WTC11 (cell line): ENCODE measurements at regions not wholly inside any gene's neighbourhood (a gene's known extent, or its start where the extent isn't known, plus 50 kb on each side); places are given as distances from the start of the nearest gene placed in this dataset.

ENCODE experiments used
- ATAC-seq: fragments of 200-7000 bp; cut with Tn5 transposase; 2 replicates; pipeline ENCODE4 v1.10.0; 2021; ENCODE audit warnings: mild to moderate bottlenecking, moderate library complexity
- CTCF ChIA-PET: fragments of 300-600 bp; sonication (Branson Sonifier 250); formaldehyde crosslinking; loops from one replicate; lab custom pipeline; 2021; ENCODE audit warnings: antibody characterized with exemption; lab: Charles Lee
- POLR2A ChIA-PET: fragments of 350-600 bp; sonication (Branson Sonifier 250); formaldehyde crosslinking; loops from one replicate; lab custom pipeline; 2021; ENCODE audit warnings: antibody characterized with exemption; lab: Charles Lee
- DNase-seq: peaks from one replicate; pipeline ENCODE4 v3.0.0; 2021; ENCODE audit warnings: low spot score
- H3K27ac Mint-ChIP-seq: 2 replicates; pipeline ENCODE4 v1.8.0; 2021; ENCODE audit warnings: mixed read lengths
- H3K27me3 Mint-ChIP-seq: 2 replicates; pipeline ENCODE4 v1.8.0; 2021; ENCODE audit warnings: low read depth, mild to moderate bottlenecking, moderate library complexity, mixed read lengths
- H3K36me3 Mint-ChIP-seq: 2 replicates; pipeline ENCODE4 v1.8.0; 2021; ENCODE audit warnings: mixed read lengths
- H3K4me1 Mint-ChIP-seq: 2 replicates; pipeline ENCODE4 v1.8.0; 2022; ENCODE audit warnings: mixed read lengths
- H3K4me3 Mint-ChIP-seq: 2 replicates; pipeline ENCODE4 v1.8.0; 2021; ENCODE audit warnings: mild to moderate bottlenecking, moderate library complexity, mixed read lengths
- H3K9me3 Mint-ChIP-seq: 2 replicates; pipeline ENCODE4 v1.8.0; 2021; ENCODE audit warnings: mixed read lengths
- CBFB ChIP-seq: sonication (generic); formaldehyde crosslinking; IDR thresholded peaks from 2 replicates; pipeline ENCODE4 v1.8.1; 2022; ENCODE audit warnings: mild to moderate bottlenecking, low read depth, missing genetic modification reagents
- CDX4 ChIP-seq: fragments of 250-450 bp; sonication (Bioruptor Pico); IDR thresholded peaks from 2 replicates; pipeline ENCODE4 v1.9.0; 2021; ENCODE audit warnings: moderate library complexity, mild to moderate bottlenecking, inconsistent platforms, borderline replicate concordance
- CREB1 ChIP-seq: sonication (generic); formaldehyde crosslinking; IDR thresholded peaks from 2 replicates; pipeline ENCODE4 v1.8.0; 2023; ENCODE audit warnings: mild to moderate bottlenecking, missing genetic modification reagents
- E2F4 ChIP-seq: sonication (generic); formaldehyde crosslinking; IDR thresholded peaks from 2 replicates; pipeline ENCODE4 v1.8.1; 2022; ENCODE audit warnings: low read depth, mild to moderate bottlenecking, moderate library complexity, missing genetic modification reagents, borderline replicate concordance
- ELF4 ChIP-seq: sonication (generic); formaldehyde crosslinking; IDR thresholded peaks from 2 replicates; pipeline ENCODE4 v1.8.1; 2022; ENCODE audit warnings: low read depth, mild to moderate bottlenecking, moderate library complexity, missing genetic modification reagents
- FOXP4 ChIP-seq: sonication (generic); formaldehyde crosslinking; IDR thresholded peaks from 2 replicates; pipeline ENCODE4 v1.8.0; 2022; ENCODE audit warnings: mild to moderate bottlenecking, missing genetic modification reagents
- GTF2I ChIP-seq: fragments of 250-450 bp; sonication (Bioruptor Pico); conservative IDR thresholded peaks from 2 replicates; pipeline ENCODE4 v1.4.0; 2021; ENCODE audit warnings: mild to moderate bottlenecking
- HMGA2 ChIP-seq: fragments of 250-450 bp; sonication (Bioruptor Pico); IDR thresholded peaks from 2 replicates; pipeline ENCODE4 v1.4.0; 2021; ENCODE audit warnings: mild to moderate bottlenecking, moderate library complexity
- KAT7 ChIP-seq: sonication (generic); formaldehyde crosslinking; IDR thresholded peaks from 2 replicates; pipeline ENCODE4 v1.8.1; 2023; ENCODE audit warnings: missing genetic modification reagents, mild to moderate bottlenecking, borderline replicate concordance
- NFATC4 ChIP-seq: fragments of 250-450 bp; sonication (Bioruptor Pico); IDR thresholded peaks from 2 replicates; pipeline ENCODE4 v1.9.0; 2021; ENCODE audit warnings: mild to moderate bottlenecking
- NFYB ChIP-seq: sonication (generic); formaldehyde crosslinking; conservative IDR thresholded peaks from 2 replicates; pipeline ENCODE4 v1.8.0; 2022; ENCODE audit warnings: low read depth, missing genetic modification reagents
- NR1H2 ChIP-seq: sonication (generic); formaldehyde crosslinking; IDR thresholded peaks from 2 replicates; pipeline ENCODE4 v1.9.0; 2021; ENCODE audit warnings: mild to moderate bottlenecking, moderate library complexity, missing genetic modification reagents
- PREB ChIP-seq: sonication (generic); formaldehyde crosslinking; IDR thresholded peaks from 2 replicates; pipeline ENCODE4 v1.8.1; 2022; ENCODE audit warnings: mild to moderate bottlenecking, missing genetic modification reagents, moderate library complexity, borderline replicate concordance
- RORB ChIP-seq: fragments of 250-450 bp; sonication (Bioruptor Pico); IDR thresholded peaks from 2 replicates; pipeline ENCODE4 v1.9.0; 2021; ENCODE audit warnings: mild to moderate bottlenecking
- SOX15 ChIP-seq: fragments of 250-450 bp; sonication (Bioruptor Pico); IDR thresholded peaks from 2 replicates; pipeline ENCODE4 v1.9.0; 2021; ENCODE audit warnings: mild to moderate bottlenecking
- ZBTB43 ChIP-seq: sonication (generic); formaldehyde crosslinking; IDR thresholded peaks from 2 replicates; pipeline ENCODE4 v1.8.1; 2023; ENCODE audit warnings: mild to moderate bottlenecking, missing genetic modification reagents
- ZMAT4 ChIP-seq: fragments of 250-450 bp; sonication (Bioruptor Pico); IDR thresholded peaks from 2 replicates; pipeline ENCODE4 v1.9.0; 2021; ENCODE audit warnings: mild to moderate bottlenecking
- ZNF232 ChIP-seq: sonication (generic); formaldehyde crosslinking; IDR thresholded peaks from 2 replicates; pipeline ENCODE4 v1.8.0; 2022; ENCODE audit warnings: mild to moderate bottlenecking, missing genetic modification reagents
- ZNF416 ChIP-seq: fragments of 250-450 bp; sonication (Bioruptor Pico); IDR thresholded peaks from 2 replicates; pipeline ENCODE4 v1.9.0; 2021; ENCODE audit warnings: mild to moderate bottlenecking, inconsistent platforms

- TF ChIP-seq KAT7 (no peak), E2F4 (CRISPR knock-in tag) (no peak)
- Mint-ChIP-seq H3K9me3 (no peaks in the 10 kb centered on the region), H3K27ac (no peak overlapping the region), H3K4me1 (peaks cover 4% of the 10 kb centered on the region), H3K27me3 (no peaks in the 10 kb centered on the region; the same call in 1 of the 2 replicates), H3K36me3 (no peaks in the 10 kb centered on the region), H3K4me3 (no peak overlapping the region)
- ATAC-seq (no peak), DNase-seq (no peak)
- POLR2A ChIA-PET, result no interaction called here
- CTCF ChIA-PET, result interaction anchor here (1.3 kb wide), 1 partner anchor 94 kb away, joined by 3 read pairs; no protein-coding TSS in a partner anchor
These were observed 89.0 kb downstream of the MIS18A start for GRCh38 chr21:32189688-32190483.

GRCh38 chr21:32186804-32187203 lies 92.0 kb downstream of the MIS18A start:
- TF ChIP-seq HMGA2 (CRISPR knock-in tag) (no peak), NFYB (CRISPR knock-in tag) (no peak), PREB (CRISPR knock-in tag) (no peak), RORB (no peak), ZMAT4 (CRISPR knock-in tag) (no peak), CDX4 (CRISPR knock-in tag) (no peak), ZNF416 (CRISPR knock-in tag) (no peak), SOX15 (no peak), GTF2I (no peak), NFATC4 (CRISPR knock-in tag) (no peak), CBFB (CRISPR knock-in tag) (no peak), ELF4 (no peak), FOXP4 (CRISPR knock-in tag) (no peak), ZNF232 (CRISPR knock-in tag) (no peak), CREB1 (no peak), NR1H2 (CRISPR knock-in tag) (no peak), ZBTB43 (CRISPR knock-in tag) (no peak)
- no peak for DNase-seq
- H3K9me3 Mint-ChIP-seq, result no peaks in the 10 kb centered on the region
- no peak overlapping the region for H3K27ac Mint-ChIP-seq
- ATAC-seq, result no peak
- H3K4me1 Mint-ChIP-seq, result peaks cover 14% of the 10 kb centered on the region
- CTCF ChIA-PET, result no interaction called here
- POLR2A ChIA-PET, result no interaction called here
- no peak overlapping the region for H3K4me3 Mint-ChIP-seq
- H3K36me3 Mint-ChIP-seq, result no peaks in the 10 kb centered on the region
- H3K27me3 Mint-ChIP-seq, result no peaks in the 10 kb centered on the region; the same call in 1 of the 2 replicates
